ENCODE measurements at regions not wholly inside any gene's neighbourhood (a gene's known extent, or its start where the extent isn't known, plus 50 kb on each side); places are given as distances from the start of the nearest gene placed in this dataset.
A peak's percentile ranks its signal among the peaks of the same experiment; 100 is the strongest.
"Not testable (repeated sequence)": the region's sequence is repeated elsewhere in the genome, so short reads cannot be mapped to it uniquely, and the experiment has no call there.

- Mint-ChIP-seq H3K9me3 (peaks cover 0 to 12% of the 10 kb centered on the region in 2 donors), H3K4me1 (no peaks in the 10 kb centered on the region)
These were observed 366.6 kb downstream of the EMP1 start for GRCh38 chr12:13562915-13563742.

GRCh38 chr12:13561923-13562322, 365.4 kb downstream of the EMP1 start:
- H3K4me1 Mint-ChIP-seq: no peaks in the 10 kb centered on the region
- H3K9me3 Mint-ChIP-seq: peaks cover 0 to 12% of the 10 kb centered on the region in 2 donors
- H3K27me3 Mint-ChIP-seq: no peaks in the 10 kb centered on the region
- DNase-seq (no peak), ATAC-seq (no peak)
- H3K27ac Mint-ChIP-seq: no peak overlapping the region
- no peak overlapping the region for H3K4me3 Mint-ChIP-seq

More at GRCh38 chr12:13562915-13563742, 366.6 kb downstream of the EMP1 start:
- no peak for ATAC-seq
- Mint-ChIP-seq H3K27ac (no peak overlapping the region), H3K4me3 (no peak overlapping the region), H3K27me3 (no peaks in the 10 kb centered on the region)
- no peak for DNase-seq

- H3K27me3 Mint-ChIP-seq: no peaks in the 10 kb centered on the region
These were observed 362.9 kb downstream of the EMP1 start for GRCh38 chr12:13559318-13559978.

GRCh38 chr12:13552830-13553229, 356.3 kb downstream of the EMP1 start:
- no peak overlapping the region for H3K4me3 Mint-ChIP-seq
- DNase-seq (no peak), ATAC-seq (no peak)
- no peak overlapping the region for H3K27ac Mint-ChIP-seq
- H3K4me1 Mint-ChIP-seq: no peaks in the 10 kb centered on the region
- no peaks in the 10 kb centered on the region for H3K27me3 Mint-ChIP-seq
- H3K9me3 Mint-ChIP-seq: no peaks in the 10 kb centered on the region

More at GRCh38 chr12:13559318-13559978, 362.9 kb downstream of the EMP1 start:
- no peak for ATAC-seq
- Mint-ChIP-seq H3K4me3 (no peak overlapping the region), H3K27ac (no peak overlapping the region), H3K4me1 (no peaks in the 10 kb centered on the region), H3K9me3 (peaks cover 0 to 11% of the 10 kb centered on the region in 2 donors)
- no peak for DNase-seq

GRCh38 chr12:13547283-13547682, 350.8 kb downstream of the EMP1 start:
- Mint-ChIP-seq H3K27ac (no peak overlapping the region), H3K4me3 (no peak overlapping the region), H3K4me1 (no peaks in the 10 kb centered on the region), H3K27me3 (no peaks in the 10 kb centered on the region), H3K9me3 (no peaks in the 10 kb centered on the region)
- ATAC-seq (no peak), DNase-seq (no peak)

GRCh38 chr12:13546231-13546630, 349.7 kb downstream of the EMP1 start:
- ATAC-seq (no peak), DNase-seq (no peak)
- Mint-ChIP-seq H3K9me3 (no peaks in the 10 kb centered on the region), H3K4me3 (no peak overlapping the region), H3K27ac (no peak overlapping the region), H3K27me3 (no peaks in the 10 kb centered on the region), H3K4me1 (no peaks in the 10 kb centered on the region)

GRCh38 chr12:13539051-13539450, 342.5 kb downstream of the EMP1 start:
- no peak overlapping the region for H3K27ac Mint-ChIP-seq
- no peak overlapping the region for H3K4me3 Mint-ChIP-seq
- peaks cover 16% of the 10 kb centered on the region for H3K27me3 Mint-ChIP-seq
- H3K4me1 Mint-ChIP-seq: peaks cover 16% of the 10 kb centered on the region
- DNase-seq: no peak
- no peak for ATAC-seq
- H3K9me3 Mint-ChIP-seq: no peaks in the 10 kb centered on the region

- Mint-ChIP-seq H3K27me3 (peaks cover 16% of the 10 kb centered on the region), H3K9me3 (no peaks in the 10 kb centered on the region), H3K4me3 (no peak overlapping the region), H3K27ac (no peak overlapping the region), H3K4me1 (peaks cover 16% of the 10 kb centered on the region)
- DNase-seq (no peak), ATAC-seq (no peak)
These were observed 341.6 kb downstream of the EMP1 start for GRCh38 chr12:13538136-13538535.

- Mint-ChIP-seq H3K27me3 (peaks cover 16% of the 10 kb centered on the region), H3K9me3 (no peaks in the 10 kb centered on the region), H3K4me1 (peaks cover 16% of the 10 kb centered on the region), H3K27ac (no peak overlapping the region), H3K4me3 (no peak overlapping the region)
- DNase-seq: no peak
- peak; percentile 78 for ATAC-seq
These were observed 341.1 kb downstream of the EMP1 start for GRCh38 chr12:13537623-13538022.

- H3K4me1 Mint-ChIP-seq: peaks cover 16% of the 10 kb centered on the region
- DNase-seq (peak; percentile 5 to 41), ATAC-seq (peak; percentile 95)
- H3K9me3 Mint-ChIP-seq: no peaks in the 10 kb centered on the region
- no peak overlapping the region for H3K4me3 Mint-ChIP-seq
- peaks cover 16% of the 10 kb centered on the region for H3K27me3 Mint-ChIP-seq
- peak overlapping the region in 1 of 2 donors; percentile 52 for H3K27ac Mint-ChIP-seq
These were observed 339.8 kb downstream of the EMP1 start for GRCh38 chr12:13536219-13536910.

- H3K27ac Mint-ChIP-seq: no peak overlapping the region
- DNase-seq (peak; percentile 37 to 47), ATAC-seq (no peak)
- H3K27me3 Mint-ChIP-seq: peaks cover 16% of the 10 kb centered on the region
- no peak overlapping the region for H3K4me3 Mint-ChIP-seq
- peaks cover 16% of the 10 kb centered on the region for H3K4me1 Mint-ChIP-seq
- H3K9me3 Mint-ChIP-seq: no peaks in the 10 kb centered on the region
These were observed 338.3 kb downstream of the EMP1 start for GRCh38 chr12:13534645-13535398.

- H3K27ac Mint-ChIP-seq: no peak overlapping the region
- ATAC-seq (no peak), DNase-seq (no peak)
- no peaks in the 10 kb centered on the region for H3K9me3 Mint-ChIP-seq
- H3K4me3 Mint-ChIP-seq: no peak overlapping the region
- peaks cover 16% of the 10 kb centered on the region for H3K27me3 Mint-ChIP-seq
- H3K4me1 Mint-ChIP-seq: peaks cover 16% of the 10 kb centered on the region
These were observed 337.7 kb downstream of the EMP1 start for GRCh38 chr12:13534242-13534641.

GRCh38 chr12:13530966-13531365, 334.4 kb downstream of the EMP1 start:
- ATAC-seq: no peak
- Mint-ChIP-seq H3K27me3 (peaks cover 8% of the 10 kb centered on the region), H3K4me3 (no peak overlapping the region), H3K4me1 (peaks cover 2% of the 10 kb centered on the region), H3K9me3 (no peaks in the 10 kb centered on the region), H3K27ac (no peak overlapping the region)
- DNase-seq: no peak

GRCh38 chr12:13526185-13526921, 329.8 kb downstream of the EMP1 start:
- not testable (repeated sequence) for H3K4me1 Mint-ChIP-seq, ATAC-seq, DNase-seq, H3K4me3 Mint-ChIP-seq, H3K27me3 Mint-ChIP-seq, H3K27ac Mint-ChIP-seq, H3K9me3 Mint-ChIP-seq
